Kidney (tissue), 13 donors: ENCODE measurements at regions not wholly inside any gene's neighbourhood (a gene's known extent, or its start where the extent isn't known, plus 50 kb on each side); places are given as distances from the start of the nearest gene placed in this dataset.

Source experiments
- DNase-seq, 5 donors: peaks; one replicate each; pipeline ENCODE4 v3.0.0-alpha.2; 2013 to 2020
- FAIRE-seq: peaks from 2 replicates; lab custom pipeline; 2012; peaks lifted over from hg19 to GRCh38; lab: Jason Lieb, UNC
- H3K27ac ChIP-seq, 2 donors: one replicate each; pipeline ENCODE4 v1.7.0; 2013; ENCODE audit warnings: low read depth in 2 of 2, low read length in 2 of 2, inconsistent platforms in 1 of 2
- H3K27me3 ChIP-seq: one replicate; pipeline ENCODE4 v1.7.1; 2013; ENCODE audit warnings: low read length, inconsistent platforms; ENCODE audit not compliant: control insufficient read depth, insufficient read depth
- H3K36me3 ChIP-seq, 3 donors: one replicate each; pipeline versions ENCODE4 v1.7.0 to v1.7.1; 2013; ENCODE audit warnings: low read length in 3 of 3, control low read depth in 1 of 3, inconsistent platforms in 1 of 3; ENCODE audit not compliant: insufficient read depth in 3 of 3, control insufficient read depth in 2 of 3
- H3K4me1 ChIP-seq, 3 donors: one replicate each; pipeline versions ENCODE4 v1.7.0 to v1.7.1; 2013; ENCODE audit warnings: low read length in 3 of 3, inconsistent platforms in 1 of 3, low read depth in 1 of 3; ENCODE audit not compliant: control insufficient read depth in 2 of 3, insufficient read depth in 2 of 3
- H3K4me3 ChIP-seq, 3 donors: one replicate each; pipeline versions ENCODE4 v1.7.0 to v1.8.1; 2013; ENCODE audit warnings: low read length in 3 of 3, control low read depth in 1 of 3, inconsistent platforms in 1 of 3
- H3K9ac ChIP-seq, 3 donors: one replicate each; pipeline versions ENCODE4 v1.7.0 to v1.7.1; 2013; ENCODE audit warnings: low read length in 3 of 3, control low read depth in 1 of 3, inconsistent platforms in 1 of 3
- H3K9me3 ChIP-seq, 3 donors: one replicate each; pipeline versions ENCODE4 v1.7.0 to v1.7.1; 2013; ENCODE audit warnings: low read length in 3 of 3, control low read depth in 1 of 3, inconsistent platforms in 1 of 3; ENCODE audit not compliant: control insufficient read depth in 2 of 3, insufficient read depth in 1 of 3
- intact Hi-C: fragments of 100-400 bp; cut with DNase I; formaldehyde crosslinking; loops from one replicate; pipeline ENCODE4 v1.11.1; 2022
- TF ChIP-seq, protein P1 (sequence below): IDR thresholded peaks from 3 replicates; pipeline ENCODE4 v1.5.1; 2012; ENCODE audit warnings: mild to moderate bottlenecking, moderate library complexity, borderline replicate concordance; ENCODE audit not compliant: insufficient read depth; ENCODE audit errors: extremely low read depth
- donor health status: control.
- donor health status: control.
- donor health status: control.
- donor health status: control.
- donor health status: control.
- donor health status: DM: yes; HTN: yes; CAD: no.
- donor health status: Normal renal cell carcinoma (clear cell type).

DNA sequence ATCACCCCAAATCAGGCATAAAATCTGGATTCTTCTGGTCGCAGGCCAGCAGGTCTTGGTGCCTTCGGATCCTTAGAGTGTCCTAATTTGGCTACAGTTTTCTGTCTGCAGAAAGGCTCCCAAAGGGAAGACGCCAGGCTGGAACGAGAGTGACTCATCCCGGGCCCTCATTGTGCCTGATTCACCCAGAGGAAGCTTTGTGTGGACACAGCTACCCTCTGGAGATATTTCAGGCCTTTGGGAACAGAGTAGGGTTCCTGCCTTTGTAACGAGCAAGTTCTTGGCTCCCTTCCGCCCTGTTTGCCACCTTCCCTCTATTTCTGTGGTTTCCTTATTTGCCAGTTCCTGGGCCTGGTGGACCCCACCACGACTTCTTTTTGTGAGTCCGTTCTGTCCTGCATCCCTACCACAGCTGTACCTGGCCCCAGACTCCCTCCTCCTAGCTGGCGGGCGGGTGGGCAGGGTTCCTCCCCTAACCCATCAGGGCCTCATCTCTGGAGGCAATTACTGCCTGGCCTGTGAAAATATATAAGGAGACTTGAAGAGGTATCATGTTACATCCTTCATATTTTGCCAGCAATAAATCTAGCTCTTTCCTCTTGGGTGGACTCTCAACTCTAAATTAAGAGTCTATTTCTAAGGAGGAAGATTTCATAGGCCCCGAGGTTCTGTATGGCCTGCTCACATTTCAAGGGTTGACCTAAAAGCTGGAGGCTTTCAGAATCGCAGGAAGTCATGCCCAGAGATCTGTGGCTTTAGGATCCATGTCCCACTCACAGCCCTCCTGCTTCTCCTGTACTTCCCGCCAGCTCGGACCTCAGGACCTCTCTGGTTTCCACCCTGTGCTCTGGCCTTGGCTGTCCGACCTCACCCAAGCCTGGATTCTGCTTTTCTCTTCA is 219.2 kb upstream of the ZNF32 start:
- intact Hi-C loops: no loop called here
- DNase-seq: peak in 4 of 5 donors; percentile 80 to 92 (median 84)
- H3K9ac ChIP-seq: no peak overlapping the region
- H3K27ac ChIP-seq: no peak overlapping the region
- FAIRE-seq: no peak
- no peaks in the 10 kb centered on the region for H3K9me3 ChIP-seq
- TF ChIP-seq, protein P1, sequence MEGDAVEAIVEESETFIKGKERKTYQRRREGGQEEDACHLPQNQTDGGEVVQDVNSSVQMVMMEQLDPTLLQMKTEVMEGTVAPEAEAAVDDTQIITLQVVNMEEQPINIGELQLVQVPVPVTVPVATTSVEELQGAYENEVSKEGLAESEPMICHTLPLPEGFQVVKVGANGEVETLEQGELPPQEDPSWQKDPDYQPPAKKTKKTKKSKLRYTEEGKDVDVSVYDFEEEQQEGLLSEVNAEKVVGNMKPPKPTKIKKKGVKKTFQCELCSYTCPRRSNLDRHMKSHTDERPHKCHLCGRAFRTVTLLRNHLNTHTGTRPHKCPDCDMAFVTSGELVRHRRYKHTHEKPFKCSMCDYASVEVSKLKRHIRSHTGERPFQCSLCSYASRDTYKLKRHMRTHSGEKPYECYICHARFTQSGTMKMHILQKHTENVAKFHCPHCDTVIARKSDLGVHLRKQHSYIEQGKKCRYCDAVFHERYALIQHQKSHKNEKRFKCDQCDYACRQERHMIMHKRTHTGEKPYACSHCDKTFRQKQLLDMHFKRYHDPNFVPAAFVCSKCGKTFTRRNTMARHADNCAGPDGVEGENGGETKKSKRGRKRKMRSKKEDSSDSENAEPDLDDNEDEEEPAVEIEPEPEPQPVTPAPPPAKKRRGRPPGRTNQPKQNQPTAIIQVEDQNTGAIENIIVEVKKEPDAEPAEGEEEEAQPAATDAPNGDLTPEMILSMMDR: no peak
- no peak overlapping the region for H3K4me3 ChIP-seq
- H3K27me3 ChIP-seq: no peaks in the 10 kb centered on the region
- no peaks in the 10 kb centered on the region for H3K36me3 ChIP-seq
- H3K4me1 ChIP-seq: peaks cover 0 to 11% (median 10%) of the 10 kb centered on the region in 3 donors

DNA sequence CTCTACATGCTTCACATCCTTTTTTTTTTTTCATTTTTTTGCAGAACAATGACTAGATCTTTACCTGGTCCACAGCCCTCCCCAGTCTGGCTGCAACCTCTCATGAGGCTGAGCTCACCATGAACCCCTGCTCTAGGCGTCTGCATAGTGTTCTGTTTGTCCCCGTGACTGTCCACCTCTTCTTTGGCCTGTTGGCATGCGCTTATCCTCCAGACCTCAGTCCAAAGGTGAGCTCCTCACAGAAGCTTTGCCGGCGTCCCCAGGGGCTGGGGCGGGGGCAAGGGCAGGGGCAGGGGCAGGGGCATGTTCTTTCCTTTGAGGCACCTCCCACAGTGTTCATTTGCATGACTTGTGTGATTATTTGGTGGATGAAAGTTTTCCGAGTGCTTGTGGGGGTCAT is 218.4 kb upstream of the ZNF32 start:
- Histone ChIP-seq H3K27me3 (no peaks in the 10 kb centered on the region), H3K4me3 (no peak overlapping the region), H3K9me3 (no peaks in the 10 kb centered on the region), H3K27ac (no peak overlapping the region), H3K9ac (no peak overlapping the region), H3K4me1 (peaks cover 3 to 17% (median 11%) of the 10 kb centered on the region in 3 donors), H3K36me3 (no peaks in the 10 kb centered on the region)
- intact Hi-C loops: no loop called here
- TF ChIP-seq, protein P1: no peak
- no peak for FAIRE-seq
- no peak for DNase-seq

DNA sequence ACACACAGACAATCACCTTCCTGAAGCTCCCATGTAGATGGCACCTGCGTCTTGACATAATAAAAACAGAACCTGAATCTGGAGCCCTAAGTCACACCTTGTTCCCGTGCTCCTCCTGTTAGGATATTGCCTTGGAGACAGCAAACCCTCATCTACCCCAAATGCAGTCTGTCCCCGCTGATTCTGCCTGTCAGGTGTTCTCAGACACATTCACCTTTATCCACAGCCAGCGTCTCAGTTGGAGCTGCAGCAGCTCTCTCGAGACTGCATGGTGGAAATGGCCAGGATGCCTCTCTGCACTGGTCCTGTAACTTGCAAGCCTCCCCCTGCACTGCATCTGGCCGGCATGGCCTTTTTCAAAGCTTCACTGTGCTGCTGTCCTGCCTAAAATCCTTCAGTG is 218.0 kb upstream of the ZNF32 start:
- FAIRE-seq: no peak
- Histone ChIP-seq H3K9me3 (no peaks in the 10 kb centered on the region), H3K27me3 (no peaks in the 10 kb centered on the region), H3K4me3 (no peak overlapping the region), H3K4me1 (peaks cover 3 to 17% (median 11%) of the 10 kb centered on the region in 3 donors), H3K27ac (no peak overlapping the region), H3K36me3 (no peaks in the 10 kb centered on the region), H3K9ac (no peak overlapping the region)
- TF ChIP-seq, protein P1: no peak
- DNase-seq: no peak
- intact Hi-C loops: no loop called here
